KOPT-K1 (cell line): ENCODE measurements at regions not wholly inside any gene's neighbourhood (a gene's known extent, or its start where the extent isn't known, plus 50 kb on each side); places are given as distances from the start of the nearest gene placed in this dataset.
"Not testable (repeated sequence)": the region's sequence is repeated elsewhere in the genome, so short reads cannot be mapped to it uniquely, and the experiment has no call there.

Experiments
- H3K27ac ChIP-seq: fragments of 200-600 bp; sonication (generic); 2 replicates; pipeline ENCODE4 v1.5.1; 2016; ENCODE audit warnings: antibody characterized with exemption, mild to moderate bottlenecking, low read depth, low read length; ENCODE audit not compliant: poor library complexity, severe bottlenecking
- H3K36me3 ChIP-seq: fragments of 200-600 bp; sonication (generic); 2 replicates; pipeline ENCODE4 v1.5.1; 2017; ENCODE audit warnings: antibody characterized with exemption, mild to moderate bottlenecking, low read length, moderate library complexity; ENCODE audit not compliant: insufficient read depth
- H3K9me3 ChIP-seq: fragments of 200-600 bp; sonication (generic); 2 replicates; pipeline ENCODE4 v1.5.1; 2017; ENCODE audit warnings: antibody characterized with exemption, low read length, mild to moderate bottlenecking; ENCODE audit not compliant: insufficient read depth, poor library complexity, severe bottlenecking

- H3K27ac ChIP-seq: no peak overlapping the region
- no peaks in the 10 kb centered on the region for H3K36me3 ChIP-seq
- no peaks in the 10 kb centered on the region for H3K9me3 ChIP-seq
Measured at GRCh38 chr1:229170274-229170673, 100.6 kb upstream of the RAB4A start.

- Histone ChIP-seq H3K9me3 (no peaks in the 10 kb centered on the region), H3K27ac (no peak overlapping the region), H3K36me3 (no peaks in the 10 kb centered on the region)
Measured at GRCh38 chr1:229170778-229171505, 100.0 kb upstream of the RAB4A start.

- H3K27ac ChIP-seq: no peak overlapping the region
- H3K36me3 ChIP-seq: no peaks in the 10 kb centered on the region
- H3K9me3 ChIP-seq: no peaks in the 10 kb centered on the region
Measured at GRCh38 chr1:229171934-229172333, 99.0 kb upstream of the RAB4A start.

GRCh38 chr1:229173491-229174476, 97.1 kb upstream of the RAB4A start:
- not testable (repeated sequence) for H3K27ac ChIP-seq, H3K9me3 ChIP-seq, H3K36me3 ChIP-seq

GRCh38 chr1:229175297-229175696, 95.6 kb upstream of the RAB4A start:
- H3K9me3 ChIP-seq, H3K27ac ChIP-seq, H3K36me3 ChIP-seq: not testable (repeated sequence)

- H3K27ac ChIP-seq, H3K9me3 ChIP-seq, H3K36me3 ChIP-seq: not testable (repeated sequence)
Measured at GRCh38 chr1:229176457-229176856, 94.5 kb upstream of the RAB4A start.

- H3K9me3 ChIP-seq: no peaks in the 10 kb centered on the region
- H3K27ac ChIP-seq: no peak overlapping the region
- no peaks in the 10 kb centered on the region for H3K36me3 ChIP-seq
Measured at GRCh38 chr1:229180161-229180560, 90.8 kb upstream of the RAB4A start.

- H3K9me3 ChIP-seq: no peaks in the 10 kb centered on the region
- H3K27ac ChIP-seq: no peak overlapping the region
Measured at GRCh38 chr1:229181419-229181818, 89.5 kb upstream of the RAB4A start.

GRCh38 chr1:229183588-229183987, 87.3 kb upstream of the RAB4A start:
- Histone ChIP-seq H3K27ac (no peak overlapping the region), H3K36me3 (no peaks in the 10 kb centered on the region), H3K9me3 (no peaks in the 10 kb centered on the region)

More at GRCh38 chr1:229181419-229181818, 89.5 kb upstream of the RAB4A start:
- H3K36me3 ChIP-seq: no peaks in the 10 kb centered on the region

- Histone ChIP-seq H3K9me3 (no peaks in the 10 kb centered on the region), H3K27ac (no peak overlapping the region), H3K36me3 (no peaks in the 10 kb centered on the region)
Measured at GRCh38 chr1:229184066-229184465, 86.8 kb upstream of the RAB4A start.

GRCh38 chr1:229185963-229186362, 84.9 kb upstream of the RAB4A start:
- H3K9me3 ChIP-seq: no peaks in the 10 kb centered on the region
- no peak overlapping the region for H3K27ac ChIP-seq
- H3K36me3 ChIP-seq: no peaks in the 10 kb centered on the region

- Histone ChIP-seq H3K36me3 (no peaks in the 10 kb centered on the region), H3K9me3 (no peaks in the 10 kb centered on the region), H3K27ac (peak overlapping the region; percentile 0)
Measured at GRCh38 chr1:229186373-229187056, 84.4 kb upstream of the RAB4A start.

- no peaks in the 10 kb centered on the region for H3K9me3 ChIP-seq
- no peaks in the 10 kb centered on the region for H3K36me3 ChIP-seq
- no peak overlapping the region for H3K27ac ChIP-seq
Measured at GRCh38 chr1:229190057-229190575, 80.8 kb upstream of the RAB4A start.

GRCh38 chr1:229191066-229191674, 79.7 kb upstream of the RAB4A start:
- Histone ChIP-seq H3K9me3 (no peaks in the 10 kb centered on the region), H3K36me3 (no peaks in the 10 kb centered on the region), H3K27ac (no peak overlapping the region)
